ENCODE measurements at regions not wholly inside any gene's neighbourhood (a gene's known extent, or its start where the extent isn't known, plus 50 kb on each side); places are given as distances from the start of the nearest gene placed in this dataset.

DNA sequence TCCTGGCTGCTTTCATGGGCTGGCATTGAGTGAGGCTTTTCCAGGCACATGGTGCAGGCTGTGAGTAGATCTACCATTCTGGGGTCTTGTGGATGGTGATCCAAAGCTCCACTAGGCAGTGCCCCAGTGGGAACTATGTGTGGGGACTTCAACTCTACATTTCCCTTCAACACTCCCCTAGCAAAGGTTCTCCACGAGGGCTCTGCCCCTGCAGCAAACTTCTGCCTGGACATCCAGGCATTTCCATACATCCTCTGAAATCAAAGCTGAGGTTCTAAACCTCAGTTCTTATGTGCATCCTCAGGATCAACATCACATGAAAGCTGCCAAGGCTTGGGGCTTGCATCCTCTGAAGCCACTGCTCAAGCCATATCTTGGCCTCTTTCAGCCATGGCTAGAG is 282.9 kb upstream of the ZPLD1 start:
- no peak for DNase-seq (ENCODE audit: low read depth, low spot score)
- no peaks in the 10 kb centered on the region for H4K20me1 ChIP-seq (ENCODE audit: insufficient read depth)
- H3K36me3 ChIP-seq (ENCODE audit: control insufficient read depth in 1 of 2, insufficient read depth in 2 of 2, low read length in 2 of 2) = no peaks in the 10 kb centered on the region
- H3K9ac ChIP-seq (ENCODE audit: low read length) = no peak overlapping the region
- ATAC-seq = no peak
- ChIA-PET RAD21 (ENCODE audit: low non-redundant PET in 1 of 2, low total read pairs in 2 of 2, uncharacterized antibody in 2 of 2, unreplicated experiment in 2 of 2) (no interaction called here), POLR2A (no interaction called here), CTCF (no interaction called here)
- H3K9me3 ChIP-seq (ENCODE audit: control insufficient read depth in 1 of 2, insufficient read depth in 1 of 2, low read depth in 1 of 2, low read length in 2 of 2) = no peaks in the 10 kb centered on the region; a peak in 1 of 4 replicates
- H3K4me3 ChIP-seq (replicated peaks in 1 of 2; ENCODE audit: low read depth in 1 of 2, low read length in 2 of 2) = no peak overlapping the region
- no TSS peak for BruUV-seq (replicated peaks)
- TF ChIP-seq JUND (IDR thresholded peaks at IDR 0.05) = no peak
- TF ChIP-seq RAD21 (IDR thresholded peaks at IDR 0.05; ENCODE audit: low read depth) = no peak
- no peak for TF ChIP-seq SIN3A (IDR thresholded peaks at IDR 0.05; ENCODE audit: low read depth)
- TF ChIP-seq, protein P1, sequence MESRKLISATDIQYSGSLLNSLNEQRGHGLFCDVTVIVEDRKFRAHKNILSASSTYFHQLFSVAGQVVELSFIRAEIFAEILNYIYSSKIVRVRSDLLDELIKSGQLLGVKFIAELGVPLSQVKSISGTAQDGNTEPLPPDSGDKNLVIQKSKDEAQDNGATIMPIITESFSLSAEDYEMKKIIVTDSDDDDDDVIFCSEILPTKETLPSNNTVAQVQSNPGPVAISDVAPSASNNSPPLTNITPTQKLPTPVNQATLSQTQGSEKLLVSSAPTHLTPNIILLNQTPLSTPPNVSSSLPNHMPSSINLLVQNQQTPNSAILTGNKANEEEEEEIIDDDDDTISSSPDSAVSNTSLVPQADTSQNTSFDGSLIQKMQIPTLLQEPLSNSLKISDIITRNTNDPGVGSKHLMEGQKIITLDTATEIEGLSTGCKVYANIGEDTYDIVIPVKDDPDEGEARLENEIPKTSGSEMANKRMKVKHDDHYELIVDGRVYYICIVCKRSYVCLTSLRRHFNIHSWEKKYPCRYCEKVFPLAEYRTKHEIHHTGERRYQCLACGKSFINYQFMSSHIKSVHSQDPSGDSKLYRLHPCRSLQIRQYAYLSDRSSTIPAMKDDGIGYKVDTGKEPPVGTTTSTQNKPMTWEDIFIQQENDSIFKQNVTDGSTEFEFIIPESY (IDR thresholded peaks at IDR 0.05; ENCODE audit: extremely low read depth, insufficient replicate concordance, low read length) = no peak
- no peak for TF ChIP-seq FOSL1 (IDR thresholded peaks at IDR 0.05; ENCODE audit: low read depth)
- TF ChIP-seq EGR1 (IDR thresholded peaks at IDR 0.05; ENCODE audit: low read depth) = no peak
- no peak for TF ChIP-seq CBX3 (IDR thresholded peaks at IDR 0.05; ENCODE audit: low read depth)
- TF ChIP-seq YY1 (IDR thresholded peaks at IDR 0.05; ENCODE audit: extremely low read depth, insufficient replicate concordance, low read depth, low read length) = no peak
- no peak for TF ChIP-seq TCF7L2 (IDR thresholded peaks at IDR 0.05; ENCODE audit: borderline replicate concordance, extremely low read depth, insufficient read depth, insufficient read length)
- no peak for TF ChIP-seq ZNF274 (IDR thresholded peaks at IDR 0.05; ENCODE audit: low read depth, low read length)
- TF ChIP-seq, protein P2, sequence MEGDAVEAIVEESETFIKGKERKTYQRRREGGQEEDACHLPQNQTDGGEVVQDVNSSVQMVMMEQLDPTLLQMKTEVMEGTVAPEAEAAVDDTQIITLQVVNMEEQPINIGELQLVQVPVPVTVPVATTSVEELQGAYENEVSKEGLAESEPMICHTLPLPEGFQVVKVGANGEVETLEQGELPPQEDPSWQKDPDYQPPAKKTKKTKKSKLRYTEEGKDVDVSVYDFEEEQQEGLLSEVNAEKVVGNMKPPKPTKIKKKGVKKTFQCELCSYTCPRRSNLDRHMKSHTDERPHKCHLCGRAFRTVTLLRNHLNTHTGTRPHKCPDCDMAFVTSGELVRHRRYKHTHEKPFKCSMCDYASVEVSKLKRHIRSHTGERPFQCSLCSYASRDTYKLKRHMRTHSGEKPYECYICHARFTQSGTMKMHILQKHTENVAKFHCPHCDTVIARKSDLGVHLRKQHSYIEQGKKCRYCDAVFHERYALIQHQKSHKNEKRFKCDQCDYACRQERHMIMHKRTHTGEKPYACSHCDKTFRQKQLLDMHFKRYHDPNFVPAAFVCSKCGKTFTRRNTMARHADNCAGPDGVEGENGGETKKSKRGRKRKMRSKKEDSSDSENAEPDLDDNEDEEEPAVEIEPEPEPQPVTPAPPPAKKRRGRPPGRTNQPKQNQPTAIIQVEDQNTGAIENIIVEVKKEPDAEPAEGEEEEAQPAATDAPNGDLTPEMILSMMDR (IDR thresholded peaks at IDR 0.05 in 2 of 3, conservative IDR thresholded peaks at IDR 0.05 in 1 of 3; ENCODE audit: borderline replicate concordance in 1 of 3, insufficient read depth in 1 of 3, low read depth in 2 of 3, low read length in 2 of 3) = no peak
- TF ChIP-seq, protein P3, sequence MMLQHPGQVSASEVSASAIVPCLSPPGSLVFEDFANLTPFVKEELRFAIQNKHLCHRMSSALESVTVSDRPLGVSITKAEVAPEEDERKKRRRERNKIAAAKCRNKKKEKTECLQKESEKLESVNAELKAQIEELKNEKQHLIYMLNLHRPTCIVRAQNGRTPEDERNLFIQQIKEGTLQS (IDR thresholded peaks at IDR 0.05) = no peak
- TF ChIP-seq EZH2phosphoT487 (IDR thresholded peaks at IDR 0.05; ENCODE audit: borderline replicate concordance) = no peak
- no peak for TF ChIP-seq SRF (IDR thresholded peaks at IDR 0.05; ENCODE audit: low read depth)
- TF ChIP-seq, protein P4, sequence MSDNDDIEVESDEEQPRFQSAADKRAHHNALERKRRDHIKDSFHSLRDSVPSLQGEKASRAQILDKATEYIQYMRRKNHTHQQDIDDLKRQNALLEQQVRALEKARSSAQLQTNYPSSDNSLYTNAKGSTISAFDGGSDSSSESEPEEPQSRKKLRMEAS (IDR thresholded peaks at IDR 0.05) = no peak
- TF ChIP-seq CEBPB (IDR thresholded peaks at IDR 0.05; ENCODE audit: low read depth) = no peak
- TF ChIP-seq POLR2AphosphoS5 (IDR thresholded peaks at IDR 0.05; ENCODE audit: low read depth, low read length) = no peak
- TF ChIP-seq ELF1 (IDR thresholded peaks at IDR 0.05; ENCODE audit: borderline replicate concordance, low read depth) = no peak
- H3K4me1 ChIP-seq (ENCODE audit: control insufficient read depth in 1 of 2, insufficient read depth in 2 of 2, low read length in 2 of 2) = no peaks in the 10 kb centered on the region
- H2AFZ ChIP-seq (ENCODE audit: low read depth, low read length, poor library complexity, severe bottlenecking) = no peak overlapping the region
- intact Hi-C loops (cut with micrococcal nuclease) = no loop called here
- no peak overlapping the region for H3K4me2 ChIP-seq (ENCODE audit: low read length)
- H3K9me2 ChIP-seq (ENCODE audit: insufficient read depth) = peaks cover 2% of the 10 kb centered on the region; the same call in 1 of the 2 replicates
- H3K27ac ChIP-seq (ENCODE audit: low read depth, low read length) = no peak overlapping the region
- H3K27me3 ChIP-seq (ENCODE audit: insufficient read depth, low read length) = no peaks in the 10 kb centered on the region
- no peaks in the 10 kb centered on the region for H3K79me2 ChIP-seq (ENCODE audit: insufficient read depth, low read length)

Data from HCT116 (cell line).